ENCODE measurements at regions not wholly inside any gene's neighbourhood (a gene's known extent, or its start where the extent isn't known, plus 50 kb on each side); places are given as distances from the start of the nearest gene placed in this dataset.
"Not testable (repeated sequence)": the region's sequence is repeated elsewhere in the genome, so short reads cannot be mapped to it uniquely, and the experiment has no call there.

DNA sequence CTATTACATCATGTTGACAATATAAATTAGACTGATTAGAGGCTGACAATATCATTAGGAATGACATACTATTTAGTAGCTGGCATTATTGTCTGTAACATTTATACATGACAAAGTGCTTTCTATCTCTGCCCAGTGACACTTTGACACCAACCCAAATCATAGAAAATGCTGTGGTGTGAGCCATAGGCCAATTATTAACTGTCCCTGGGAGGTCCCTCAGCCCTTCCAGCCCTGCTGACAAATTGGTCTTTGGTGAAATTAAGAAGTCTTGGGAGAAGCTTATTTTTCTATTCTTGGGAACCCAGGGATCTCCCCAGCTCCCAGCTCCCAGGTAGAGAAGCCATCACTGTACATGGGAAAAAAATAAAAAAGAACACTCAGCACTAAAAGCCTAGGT lies 179.6 kb downstream of the AIPL1 start (continued):
- TF ChIP-seq HMG20A (CRISPR knock-in tag; conservative IDR thresholded peaks at IDR 0.05), result no peak

DNA sequence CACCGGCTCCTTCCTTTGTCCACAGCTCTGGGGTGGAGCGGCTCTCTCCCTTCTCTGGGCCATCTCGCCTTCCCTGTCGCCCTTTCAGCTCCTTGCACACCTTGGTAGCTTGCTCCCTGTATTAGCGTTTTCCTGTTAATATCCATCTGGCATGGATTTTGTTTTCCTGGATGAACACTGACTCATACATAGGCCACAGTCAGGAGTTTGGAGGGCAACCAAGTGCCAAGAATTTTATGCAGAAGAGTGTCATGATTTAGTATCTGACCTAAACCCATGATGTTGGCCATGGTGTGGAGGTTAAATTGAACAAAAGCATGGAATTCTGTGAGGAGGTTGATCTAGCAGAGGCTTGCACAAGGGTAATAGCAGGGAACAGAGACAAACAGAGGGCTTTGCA lies 180.9 kb downstream of the AIPL1 start:
- H3K79me2 ChIP-seq (ENCODE audit: control insufficient read depth, insufficient read depth, low read length), result no peaks in the 10 kb centered on the region
- no peak for FAIRE-seq
- intact Hi-C loops (cut with micrococcal nuclease), result no loop called here
- H2AFZ ChIP-seq (ENCODE audit: low read depth, low read length), result no peak overlapping the region
- H3K9ac ChIP-seq (ENCODE audit: insufficient read depth in 1 of 2, low read depth in 2 of 2, low read length in 2 of 2), result no peak overlapping the region
- no peaks in the 10 kb centered on the region for H3K36me3 ChIP-seq (ENCODE audit: control insufficient read depth, insufficient read depth, low read length)
- in situ Hi-C loops (cut with MboI), result no loop called here
- ChIA-PET CTCF (ENCODE audit: low intra/inter-chr PET ratio) (no interaction called here), POLR2A (no interaction called here)
- WGBS (ENCODE audit: insufficient coverage, low coverage, missing lambda C conversion rate), result no CpG with 5 or more reads among the region's 5 CpGs
- H3K4me3 ChIP-seq, result no peak overlapping the region
- no peaks in the 10 kb centered on the region for H4K20me1 ChIP-seq (replicated peaks; ENCODE audit: control insufficient read depth, insufficient read depth, low read length)
- no peak for DNase-seq (ENCODE audit: extremely low read depth in 1 of 4, low spot score in 3 of 4)
- H3K9me1 ChIP-seq (ENCODE audit: control insufficient read depth, insufficient read depth, low read length), result peaks cover 2% of the 10 kb centered on the region
- H3K27me3 ChIP-seq (ENCODE audit: control insufficient read depth in 2 of 2, insufficient read depth in 2 of 2, low read length in 2 of 2), result no peaks in the 10 kb centered on the region; a peak in 2 of 5 replicates
- H3K4me1 ChIP-seq (replicated peaks in 1 of 2; ENCODE audit: control insufficient read depth in 2 of 2, insufficient read depth in 2 of 2, low read length in 2 of 2), result no peaks in the 10 kb centered on the region
- no peaks in the 10 kb centered on the region for H3K9me3 ChIP-seq (replicated peaks; ENCODE audit: control insufficient read depth, insufficient read depth, low read depth, low read length)
- ATAC-seq, result no peak
- TF ChIP-seq ZNF354B (CRISPR knock-in tag; IDR thresholded peaks at IDR 0.05), result no peak
- TF ChIP-seq, protein P1, sequence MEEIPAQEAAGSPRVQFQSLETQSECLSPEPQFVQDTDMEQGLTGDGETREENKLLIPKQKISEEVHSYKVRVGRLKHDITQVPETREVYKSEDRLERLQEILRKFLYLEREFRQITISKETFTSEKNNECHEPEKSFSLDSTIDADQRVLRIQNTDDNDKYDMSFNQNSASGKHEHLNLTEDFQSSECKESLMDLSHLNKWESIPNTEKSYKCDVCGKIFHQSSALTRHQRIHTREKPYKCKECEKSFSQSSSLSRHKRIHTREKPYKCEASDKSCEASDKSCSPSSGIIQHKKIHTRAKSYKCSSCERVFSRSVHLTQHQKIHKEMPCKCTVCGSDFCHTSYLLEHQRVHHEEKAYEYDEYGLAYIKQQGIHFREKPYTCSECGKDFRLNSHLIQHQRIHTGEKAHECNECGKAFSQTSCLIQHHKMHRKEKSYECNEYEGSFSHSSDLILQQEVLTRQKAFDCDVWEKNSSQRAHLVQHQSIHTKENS (CRISPR knock-in tag; IDR thresholded peaks at IDR 0.05), result no peak
- TF ChIP-seq ZNF24 (IDR thresholded peaks at IDR 0.05), result no peak
- TF ChIP-seq ELF1 (tag; IDR thresholded peaks at IDR 0.05), result no peak
- no peak for TF ChIP-seq FOS (IDR thresholded peaks at IDR 0.05; ENCODE audit: extremely low read depth, insufficient read length)
- no peak for TF ChIP-seq TOE1 (IDR thresholded peaks at IDR 0.05; ENCODE audit: borderline replicate concordance)
- no peak for TF ChIP-seq TOE1 (CRISPR knock-in tag; IDR thresholded peaks at IDR 0.05; ENCODE audit: borderline replicate concordance, low read depth)
- no peak for TF ChIP-seq ZBTB8A (IDR thresholded peaks at IDR 0.05; ENCODE audit: partially characterized antibody)
- TF ChIP-seq RHOXF2B (CRISPR knock-in tag; conservative IDR thresholded peaks at IDR 0.05), result no peak
- no peak for TF ChIP-seq MCM2 (IDR thresholded peaks at IDR 0.05; ENCODE audit: low read depth)
- BruUV-seq (replicated peaks), result no TSS peak
- no peak overlapping the region for H3K27ac ChIP-seq (ENCODE audit: extremely low read depth, low read depth, low read length)
- H3K4me2 ChIP-seq (ENCODE audit: insufficient read depth, low read length), result no peak overlapping the region

DNA sequence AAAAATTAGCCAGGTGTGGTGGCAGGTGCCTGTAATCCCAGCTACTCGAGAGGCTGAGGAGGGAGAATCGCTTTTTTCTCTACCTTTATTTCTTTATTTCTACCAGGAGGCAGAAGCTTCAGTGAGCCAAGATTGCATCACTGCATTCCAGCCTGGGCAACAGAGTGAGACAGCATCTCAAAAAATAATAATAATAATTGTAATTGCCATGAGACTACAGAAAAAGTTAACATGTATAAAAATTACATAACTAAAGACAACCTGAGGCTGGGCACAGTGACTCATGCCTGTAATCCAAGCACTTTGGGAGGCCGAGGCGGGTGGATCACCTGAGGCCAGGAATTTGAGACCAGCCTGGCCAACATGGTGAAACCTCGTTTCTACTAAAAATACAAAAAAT lies 181.5 kb downstream of the WSCD1 start:
- H3K79me2 ChIP-seq (ENCODE audit: control insufficient read depth, insufficient read depth, low read length); H3K27ac ChIP-seq (ENCODE audit: extremely low read depth, low read depth, low read length); H3K4me1 ChIP-seq (replicated peaks in 1 of 2; ENCODE audit: control insufficient read depth in 2 of 2, insufficient read depth in 2 of 2, low read length in 2 of 2); H3K4me3 ChIP-seq; H3K27me3 ChIP-seq (ENCODE audit: control insufficient read depth in 2 of 2, insufficient read depth in 2 of 2, low read length in 2 of 2); intact Hi-C loops (cut with micrococcal nuclease); CTCF ChIA-PET (ENCODE audit: low intra/inter-chr PET ratio); BruUV-seq (replicated peaks); H3K9me3 ChIP-seq (replicated peaks; ENCODE audit: control insufficient read depth, insufficient read depth, low read depth, low read length); H3K9me1 ChIP-seq (ENCODE audit: control insufficient read depth, insufficient read depth, low read length); DNase-seq (ENCODE audit: extremely low read depth in 1 of 4, low spot score in 3 of 4); H4K20me1 ChIP-seq (replicated peaks; ENCODE audit: control insufficient read depth, insufficient read depth, low read length); H3K36me3 ChIP-seq (ENCODE audit: control insufficient read depth, insufficient read depth, low read length); H2AFZ ChIP-seq (ENCODE audit: low read depth, low read length); POLR2A ChIA-PET; H3K9ac ChIP-seq (ENCODE audit: insufficient read depth in 1 of 2, low read depth in 2 of 2, low read length in 2 of 2); in situ Hi-C loops (cut with MboI); H3K4me2 ChIP-seq (ENCODE audit: insufficient read depth, low read length); ATAC-seq; FAIRE-seq: not testable (repeated sequence)
- 0% methylated on average over 5 of the region's 5 CpGs for WGBS (ENCODE audit: insufficient coverage, low coverage, missing lambda C conversion rate)

Data from K562 (cell line).